ENCODE measurements at regions not wholly inside any gene's neighbourhood (a gene's known extent, or its start where the extent isn't known, plus 50 kb on each side); places are given as distances from the start of the nearest gene placed in this dataset.

- Histone ChIP-seq H3K4me3 (ENCODE audit: control insufficient read depth in 1 of 2, extremely low read depth in 1 of 2, low read length in 1 of 2) (no peak overlapping the region), H3K9me3 (no peaks in the 10 kb centered on the region), H3K4me1 (ENCODE audit: control insufficient read depth in 1 of 2, extremely low read depth in 1 of 2, insufficient read depth in 2 of 2, low read length in 2 of 2) (no peaks in the 10 kb centered on the region), H3K36me3 (ENCODE audit: control insufficient read depth in 2 of 2, extremely low read depth in 1 of 2, insufficient read depth in 1 of 2, low read length in 1 of 2) (no peaks in the 10 kb centered on the region), H3K27ac (ENCODE audit: low read length) (no peak overlapping the region), H3K27me3 (replicated peaks in 1 of 2; ENCODE audit: control insufficient read depth in 2 of 2, extremely low read depth in 1 of 2, insufficient read depth in 2 of 2, low read length in 1 of 2) (no peaks in the 10 kb centered on the region)
- POLR2A ChIA-PET: no interaction called here
- Mint-ChIP-seq H3K36me3 (no peaks in the 10 kb centered on the region), H3K27ac (no peak overlapping the region), H3K27me3 (no peaks in the 10 kb centered on the region), H3K9me3 (peaks cover 6 to 12% (median 11%) of the 10 kb centered on the region in 3 donors), H3K4me3 (no peak overlapping the region), H3K4me1 (no peaks in the 10 kb centered on the region)
- no peak for DNase-seq
- ATAC-seq (replicated peaks in 1 of 4): no peak
- no CpG with 5 or more reads among the region's 1 CpG for WGBS (ENCODE audit: insufficient coverage)
- CTCF ChIA-PET: no interaction called here
These were observed 515.9 kb upstream of the CELF4 start for GRCh38 chr18:38081516-38081915.

- no peaks in the 10 kb centered on the region for H3K4me1 Mint-ChIP-seq
- Histone ChIP-seq H3K4me3 (ENCODE audit: control insufficient read depth in 1 of 2, extremely low read depth in 1 of 2, low read length in 1 of 2) (no peak overlapping the region), H3K4me1 (ENCODE audit: control insufficient read depth in 1 of 2, extremely low read depth in 1 of 2, insufficient read depth in 2 of 2, low read length in 2 of 2) (no peaks in the 10 kb centered on the region), H3K9me3 (no peaks in the 10 kb centered on the region), H3K27ac (ENCODE audit: low read length) (no peak overlapping the region), H3K36me3 (ENCODE audit: control insufficient read depth in 2 of 2, extremely low read depth in 1 of 2, insufficient read depth in 1 of 2, low read length in 1 of 2) (no peaks in the 10 kb centered on the region), H3K27me3 (replicated peaks in 1 of 2; ENCODE audit: control insufficient read depth in 2 of 2, extremely low read depth in 1 of 2, insufficient read depth in 2 of 2, low read length in 1 of 2) (no peaks in the 10 kb centered on the region)
- no peaks in the 10 kb centered on the region for H3K27me3 Mint-ChIP-seq
- 40% methylated on average over 1 of the region's 4 CpGs for WGBS (ENCODE audit: insufficient coverage)
- ChIA-PET CTCF (no interaction called here), POLR2A (no interaction called here)
- no peak overlapping the region for H3K4me3 Mint-ChIP-seq
- no peaks in the 10 kb centered on the region for H3K36me3 Mint-ChIP-seq
- H3K27ac Mint-ChIP-seq: no peak overlapping the region
- peaks cover 8 to 14% (median 12%) of the 10 kb centered on the region in 3 donors for H3K9me3 Mint-ChIP-seq
- no peak for ATAC-seq (replicated peaks in 1 of 4)
- no peak for DNase-seq
These were observed 511.6 kb upstream of the CELF4 start for GRCh38 chr18:38077229-38077628.

- peaks cover under 1 to 12% (median 10%) of the 10 kb centered on the region in 3 donors for H3K9me3 Mint-ChIP-seq
- POLR2A ChIA-PET: no interaction called here
- WGBS (ENCODE audit: insufficient coverage): 80% methylated on average over 3 of the region's 5 CpGs
- no peak for ATAC-seq (replicated peaks in 1 of 4)
- DNase-seq: no peak
- no peak overlapping the region for H3K27ac Mint-ChIP-seq
- Histone ChIP-seq H3K4me1 (ENCODE audit: control insufficient read depth in 1 of 2, extremely low read depth in 1 of 2, insufficient read depth in 2 of 2, low read length in 2 of 2) (no peaks in the 10 kb centered on the region), H3K4me3 (ENCODE audit: control insufficient read depth in 1 of 2, extremely low read depth in 1 of 2, low read length in 1 of 2) (no peak overlapping the region), H3K27ac (ENCODE audit: low read length) (no peak overlapping the region), H3K9me3 (no peaks in the 10 kb centered on the region), H3K27me3 (replicated peaks in 1 of 2; ENCODE audit: control insufficient read depth in 2 of 2, extremely low read depth in 1 of 2, insufficient read depth in 2 of 2, low read length in 1 of 2) (no peaks in the 10 kb centered on the region), H3K36me3 (ENCODE audit: control insufficient read depth in 2 of 2, extremely low read depth in 1 of 2, insufficient read depth in 1 of 2, low read length in 1 of 2) (no peaks in the 10 kb centered on the region)
- no peaks in the 10 kb centered on the region for H3K27me3 Mint-ChIP-seq
- no peak overlapping the region for H3K4me3 Mint-ChIP-seq
- no peaks in the 10 kb centered on the region for H3K36me3 Mint-ChIP-seq
- CTCF ChIA-PET: no interaction called here
- no peaks in the 10 kb centered on the region for H3K4me1 Mint-ChIP-seq
These were observed 510.9 kb upstream of the CELF4 start for GRCh38 chr18:38076346-38077070.

GRCh38 chr18:38074298-38074876 is 508.8 kb upstream of the CELF4 start:
- Histone ChIP-seq H3K36me3 (ENCODE audit: control insufficient read depth in 2 of 2, extremely low read depth in 1 of 2, insufficient read depth in 1 of 2, low read length in 1 of 2) (no peaks in the 10 kb centered on the region), H3K27ac (ENCODE audit: low read length) (no peak overlapping the region), H3K4me3 (ENCODE audit: control insufficient read depth in 1 of 2, extremely low read depth in 1 of 2, low read length in 1 of 2) (no peak overlapping the region), H3K27me3 (replicated peaks in 1 of 2; ENCODE audit: control insufficient read depth in 2 of 2, extremely low read depth in 1 of 2, insufficient read depth in 2 of 2, low read length in 1 of 2) (no peaks in the 10 kb centered on the region), H3K9me3 (no peaks in the 10 kb centered on the region), H3K4me1 (ENCODE audit: control insufficient read depth in 1 of 2, extremely low read depth in 1 of 2, insufficient read depth in 2 of 2, low read length in 2 of 2) (no peaks in the 10 kb centered on the region)
- H3K27me3 Mint-ChIP-seq: no peaks in the 10 kb centered on the region
- H3K36me3 Mint-ChIP-seq: no peaks in the 10 kb centered on the region
- H3K27ac Mint-ChIP-seq: no peak overlapping the region
- ChIA-PET CTCF (no interaction called here), POLR2A (no interaction called here)
- ATAC-seq (replicated peaks in 1 of 4): no peak
- DNase-seq: no peak
- WGBS (ENCODE audit: insufficient coverage): 63% methylated on average over 2 of the region's 3 CpGs
- H3K4me3 Mint-ChIP-seq: no peak overlapping the region
- H3K9me3 Mint-ChIP-seq: peaks cover 10 to 20% (median 16%) of the 10 kb centered on the region in 3 donors
- H3K4me1 Mint-ChIP-seq: no peaks in the 10 kb centered on the region

- no peaks in the 10 kb centered on the region for H3K36me3 Mint-ChIP-seq
- ATAC-seq (replicated peaks in 1 of 4) (no peak), DNase-seq (no peak)
- ChIA-PET CTCF (no interaction called here), POLR2A (no interaction called here)
- no peaks in the 10 kb centered on the region for H3K36me3 ChIP-seq (ENCODE audit: control insufficient read depth in 2 of 2, extremely low read depth in 1 of 2, insufficient read depth in 1 of 2, low read length in 1 of 2)
- peaks cover 13 to 20% (median 14%) of the 10 kb centered on the region in 3 donors for H3K9me3 Mint-ChIP-seq
- H3K27me3 ChIP-seq (replicated peaks in 1 of 2; ENCODE audit: control insufficient read depth in 2 of 2, extremely low read depth in 1 of 2, insufficient read depth in 2 of 2, low read length in 1 of 2): no peaks in the 10 kb centered on the region
- H3K27ac Mint-ChIP-seq: no peak overlapping the region
- no peak overlapping the region for H3K4me3 Mint-ChIP-seq
- no peak overlapping the region for H3K4me3 ChIP-seq (ENCODE audit: control insufficient read depth in 1 of 2, extremely low read depth in 1 of 2, low read length in 1 of 2)
- H3K4me1 Mint-ChIP-seq: no peaks in the 10 kb centered on the region
- no peaks in the 10 kb centered on the region for H3K27me3 Mint-ChIP-seq
- no peaks in the 10 kb centered on the region for H3K4me1 ChIP-seq (ENCODE audit: control insufficient read depth in 1 of 2, extremely low read depth in 1 of 2, insufficient read depth in 2 of 2, low read length in 2 of 2)
- H3K27ac ChIP-seq (ENCODE audit: low read length): no peak overlapping the region
- 33% methylated on average over 1 of the region's 2 CpGs for WGBS (ENCODE audit: insufficient coverage)
- H3K9me3 ChIP-seq: no peaks in the 10 kb centered on the region
These were observed 502.2 kb upstream of the CELF4 start for GRCh38 chr18:38067821-38068220.

GRCh38 chr18:38067086-38067485 is 501.5 kb upstream of the CELF4 start:
- Histone ChIP-seq H3K4me1 (ENCODE audit: control insufficient read depth in 1 of 2, extremely low read depth in 1 of 2, insufficient read depth in 2 of 2, low read length in 2 of 2) (no peaks in the 10 kb centered on the region), H3K27ac (ENCODE audit: low read length) (no peak overlapping the region), H3K9me3 (no peaks in the 10 kb centered on the region), H3K27me3 (replicated peaks in 1 of 2; ENCODE audit: control insufficient read depth in 2 of 2, extremely low read depth in 1 of 2, insufficient read depth in 2 of 2, low read length in 1 of 2) (no peaks in the 10 kb centered on the region), H3K4me3 (ENCODE audit: control insufficient read depth in 1 of 2, extremely low read depth in 1 of 2, low read length in 1 of 2) (no peak overlapping the region), H3K36me3 (ENCODE audit: control insufficient read depth in 2 of 2, extremely low read depth in 1 of 2, insufficient read depth in 1 of 2, low read length in 1 of 2) (no peaks in the 10 kb centered on the region)
- CTCF ChIA-PET: interaction anchor here in 1 of 2 donors (0.5 kb wide), 1 partner anchor 1736 kb away, joined by 3 read pairs; no protein-coding TSS in a partner anchor
- no peak overlapping the region for H3K4me3 Mint-ChIP-seq
- no peaks in the 10 kb centered on the region for H3K27me3 Mint-ChIP-seq
- no peaks in the 10 kb centered on the region for H3K36me3 Mint-ChIP-seq
- DNase-seq: no peak
- no peaks in the 10 kb centered on the region for H3K4me1 Mint-ChIP-seq
- POLR2A ChIA-PET: no interaction called here
- H3K9me3 Mint-ChIP-seq: peaks cover 13 to 21% (median 13%) of the 10 kb centered on the region in 3 donors
- no peak overlapping the region for H3K27ac Mint-ChIP-seq
- WGBS (ENCODE audit: insufficient coverage): no CpG with 5 or more reads among the region's 1 CpG
- no peak for ATAC-seq (replicated peaks in 1 of 4)

Measured in T-cell (primary cell).